IMR-90 (cell line): ENCODE measurements at regions not wholly inside any gene's neighbourhood (a gene's known extent, or its start where the extent isn't known, plus 50 kb on each side); places are given as distances from the start of the nearest gene placed in this dataset.
A peak's percentile ranks its signal among the peaks of the same experiment; 100 is the strongest.

Experiments used
- ATAC-seq: fragments of 200-7000 bp; cut with Tn5 transposase; 2 replicates; pipeline ENCODE4 v1.9.1; 2020; ENCODE audit warnings: low read depth, mild to moderate bottlenecking, moderate library complexity
- BruUV-seq: library from RNA; stranded (reverse); fragments of 400-500 nt; replicated peaks from 2 replicates; lab custom pipeline; 2021; lab: Mats Ljungman, UMichigan
- CTCF ChIA-PET: fragments of 300-600 bp; formaldehyde crosslinking; extraction: SDS; loops from one replicate; lab custom pipeline; 2021; ENCODE audit warnings: antibody characterized with exemption; lab: Yijun Ruan, JAX
- POLR2A ChIA-PET: fragments of 300-600 bp; sonication (Branson Sonifier 250); formaldehyde crosslinking; loops from one replicate; lab custom pipeline; 2022; ENCODE audit warnings: antibody characterized with exemption; ENCODE audit not compliant: unreplicated experiment; lab: Charles Lee
- DNase-seq: peaks from one replicate; pipeline ENCODE4 v3.0.0; 2013
- H2AFZ ChIP-seq: replicated peaks from 2 replicates; pipeline ENCODE3; 2013; ENCODE audit warnings: low read length, mild to moderate bottlenecking; ENCODE audit not compliant: poor library complexity
- H2AK5ac ChIP-seq: 2 replicates; pipeline ENCODE4 v1.6.1; 2013; ENCODE audit warnings: low read depth, low read length, inconsistent platforms
- H2AK9ac ChIP-seq: replicated peaks from 2 replicates; pipeline ENCODE3; 2013; ENCODE audit warnings: mild to moderate bottlenecking, low read depth, low read length, moderate library complexity; ENCODE audit not compliant: poor library complexity
- H2BK120ac ChIP-seq: 2 replicates; pipeline ENCODE4 v1.6.1; 2013; ENCODE audit warnings: low read depth, low read length, inconsistent platforms
- H2BK15ac ChIP-seq: 3 replicates; pipeline ENCODE4 v1.6.1; 2013; ENCODE audit warnings: low read depth, low read length, inconsistent platforms
- H2BK20ac ChIP-seq: 2 replicates; pipeline ENCODE4 v1.6.1; 2013; ENCODE audit warnings: low read depth, mild to moderate bottlenecking, inconsistent platforms, low read length, moderate library complexity
- H2BK5ac ChIP-seq: 2 replicates; pipeline ENCODE4 v1.6.1; 2013; ENCODE audit warnings: mild to moderate bottlenecking, low read depth, low read length, inconsistent platforms; ENCODE audit not compliant: poor library complexity, severe bottlenecking
- H3K14ac ChIP-seq: replicated peaks from 2 replicates; pipeline ENCODE4 v1.6.1; 2013; ENCODE audit warnings: low read depth, low read length, inconsistent platforms
- H3K18ac ChIP-seq: 2 replicates; pipeline ENCODE4 v1.6.1; 2013; ENCODE audit warnings: low read depth, low read length, control low read depth
- H3K23ac ChIP-seq: 2 replicates; pipeline ENCODE4 v1.6.1; 2013; ENCODE audit warnings: low read depth, low read length, inconsistent platforms
- H3K27ac ChIP-seq: 2 replicates; pipeline ENCODE4 v1.5.1; 2013; ENCODE audit warnings: mild to moderate bottlenecking, control low read depth, low read length; ENCODE audit not compliant: insufficient read depth
- H3K27me3 ChIP-seq: 2 replicates; pipeline ENCODE4 v1.6.1; 2013; ENCODE audit warnings: low read length; ENCODE audit not compliant: control insufficient read depth, insufficient read depth
- H3K36me3 ChIP-seq: 2 replicates; pipeline ENCODE4 v1.6.1; 2013; ENCODE audit warnings: low read length, mixed read lengths; ENCODE audit not compliant: control insufficient read depth, insufficient read depth
- H3K4ac ChIP-seq: 2 replicates; pipeline ENCODE4 v1.6.1; 2013; ENCODE audit warnings: low read depth, low read length, inconsistent platforms
- H3K4me1 ChIP-seq: 2 replicates; pipeline ENCODE4 v1.6.1; 2013; ENCODE audit warnings: low read length, mixed read lengths; ENCODE audit not compliant: control insufficient read depth, insufficient read depth
- H3K4me2 ChIP-seq: 2 replicates; pipeline ENCODE4 v1.6.1; 2013; ENCODE audit warnings: low read depth, mild to moderate bottlenecking, control low read depth, low read length, moderate library complexity
- H3K4me3 ChIP-seq: 2 replicates; pipeline ENCODE4 v1.5.1; 2013; ENCODE audit warnings: low read depth, mild to moderate bottlenecking, control low read depth, low read length, moderate library complexity; ENCODE audit not compliant: insufficient read depth
- H3K56ac ChIP-seq: 2 replicates; pipeline ENCODE4 v1.6.1; 2013; ENCODE audit warnings: low read length, inconsistent platforms; ENCODE audit not compliant: insufficient read depth; ENCODE audit errors: extremely low read depth
- H3K79me1 ChIP-seq, 2 experiments: 2 replicates each; pipeline ENCODE4 v1.6.1; 2013; ENCODE audit warnings: low read length in 2 of 2, inconsistent platforms in 1 of 2, low read depth in 1 of 2
- H3K9ac ChIP-seq: 2 replicates; pipeline ENCODE4 v1.6.1; 2013; ENCODE audit warnings: low read depth, low read length, control low read depth
- H3K9me1 ChIP-seq: 2 replicates; pipeline ENCODE4 v1.6.1; 2013; ENCODE audit warnings: low read length, inconsistent platforms; ENCODE audit not compliant: insufficient read depth
- H3K9me3 ChIP-seq: 2 replicates; pipeline ENCODE4 v1.6.1; 2013; ENCODE audit warnings: low read length; ENCODE audit not compliant: control insufficient read depth, insufficient read depth
- H4K20me1 ChIP-seq: 2 replicates; pipeline ENCODE4 v1.6.1; 2013; ENCODE audit warnings: low read length, inconsistent platforms; ENCODE audit not compliant: insufficient read depth
- H4K5ac ChIP-seq: 2 replicates; pipeline ENCODE4 v1.6.1; 2013; ENCODE audit warnings: mild to moderate bottlenecking, low read depth, low read length, control low read depth
- H4K8ac ChIP-seq, 2 experiments: 2 replicates each; pipeline ENCODE4 v1.6.1; 2013; ENCODE audit warnings: low read depth in 2 of 2, low read length in 2 of 2, control low read depth in 1 of 2, inconsistent platforms in 1 of 2
- H4K91ac ChIP-seq: 2 replicates; pipeline ENCODE4 v1.6.1; 2013; ENCODE audit warnings: low read depth, low read length, inconsistent platforms; ENCODE audit not compliant: insufficient read depth
- FOS ChIP-seq: fragments of 150-350 bp; IDR thresholded peaks from 2 replicates; pipeline ENCODE4 v1.6.1; 2016; ENCODE audit warnings: low read depth, low read length
- POLR2A ChIP-seq: IDR thresholded peaks from 2 replicates; pipeline ENCODE4 v1.6.1; 2012; ENCODE audit warnings: mild to moderate bottlenecking, low read depth, low read length
- RCOR1 ChIP-seq: IDR thresholded peaks from 2 replicates; pipeline ENCODE4 v1.6.1; 2012; ENCODE audit warnings: mild to moderate bottlenecking, low read length, improper control_type of control experiment; ENCODE audit not compliant: insufficient replicate concordance
- SMC3 ChIP-seq: fragments of 150-350 bp; IDR thresholded peaks from 2 replicates; pipeline ENCODE4 v1.6.1; 2016; ENCODE audit warnings: low read depth, mild to moderate bottlenecking, antibody characterized with exemption, low read length, moderate library complexity
- dilution Hi-C: fragments of 300-500 bp; cut with HindIII; formaldehyde crosslinking; loops from one replicate; pipeline ENCODE4 v1.14.3; 2018; ENCODE audit warnings: low sequenced_read_pairs; ENCODE audit not compliant: unreplicated experiment
- in situ Hi-C: fragments of 300-500 bp; cut with MboI; formaldehyde crosslinking; loops from 3 replicates; pipeline ENCODE4 v1.14.3; 2019; ENCODE audit warnings: low sequenced_read_pairs, inconsistent platforms, mixed read lengths
- intact Hi-C: fragments of 100-400 bp; cut with micrococcal nuclease; formaldehyde crosslinking; loops from 2 replicates; pipeline ENCODE4 v1.10.0; 2022
- TF ChIP-seq, protein P1 (sequence below): fragments of 150-350 bp; IDR thresholded peaks from 2 replicates; pipeline ENCODE4 v1.6.1; 2016; ENCODE audit warnings: low read depth, mild to moderate bottlenecking, low read length, moderate library complexity, borderline replicate concordance
- TF ChIP-seq, protein P2 (sequence below): fragments of 150-350 bp; IDR thresholded peaks from 2 replicates; pipeline ENCODE4 v1.6.1; 2017; ENCODE audit warnings: mild to moderate bottlenecking, antibody characterized with exemption, low read length, low read depth

DNA sequence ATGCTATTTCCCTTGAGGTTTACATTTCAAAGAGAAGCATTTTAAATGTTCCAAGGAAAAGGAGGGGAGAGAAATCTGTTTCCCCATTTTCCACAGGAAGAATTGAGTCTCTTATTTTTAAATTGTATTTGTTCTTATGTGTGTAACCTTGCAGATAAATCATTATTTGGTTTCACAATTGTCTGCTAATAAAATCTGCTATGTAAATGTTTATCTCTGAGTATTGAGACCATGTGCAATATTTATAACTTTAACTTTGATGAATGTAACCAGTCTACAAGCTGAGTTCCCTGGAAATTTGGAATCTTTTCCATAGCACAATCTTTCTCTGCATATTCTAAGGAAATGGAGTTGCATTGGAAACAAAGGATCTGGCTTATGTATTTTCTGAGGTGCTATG, 209.6 kb downstream of the PTBP2 start:
- Histone ChIP-seq H3K9me1 (0 out of 2 replicates have a peak, but pooled peaks cover 2% of the 10 kb centered on the region), H3K9ac (no peak overlapping the region), H2AFZ (no peak overlapping the region), H3K4me3 (no peak overlapping the region), H3K4me2 (no peak overlapping the region), H2AK9ac (no peak overlapping the region), H4K5ac (no peak overlapping the region), H4K91ac (no peak overlapping the region), H3K27ac (no peak overlapping the region), H3K23ac (no peak overlapping the region), H3K79me1 (no peaks in the 10 kb centered on the region), H2AK5ac (no peak overlapping the region), H3K4ac (no peak overlapping the region), H2BK15ac (no peak overlapping the region), H4K20me1 (no peaks in the 10 kb centered on the region), H3K18ac (no peak overlapping the region), H3K36me3 (no peaks in the 10 kb centered on the region), H2BK120ac (no peak overlapping the region), H4K8ac (no peak overlapping the region), H3K9me3 (no peaks in the 10 kb centered on the region), H2BK5ac (no peak overlapping the region), H3K56ac (no peak overlapping the region), H3K14ac (no peak overlapping the region), H3K27me3 (no peaks in the 10 kb centered on the region; the same call in 1 of the 2 replicates), H2BK20ac (no peak overlapping the region), H3K4me1 (peaks cover 3% of the 10 kb centered on the region)
- CTCF ChIA-PET: no interaction called here
- dilution Hi-C loops: no loop called here
- DNase-seq (peak; percentile 12), ATAC-seq (no peak; the same call in 1 of the 2 replicates)
- TF ChIP-seq SMC3 (no peak), RCOR1 (no peak), FOS (no peak), POLR2A (no peak)
- TF ChIP-seq, protein P1, sequence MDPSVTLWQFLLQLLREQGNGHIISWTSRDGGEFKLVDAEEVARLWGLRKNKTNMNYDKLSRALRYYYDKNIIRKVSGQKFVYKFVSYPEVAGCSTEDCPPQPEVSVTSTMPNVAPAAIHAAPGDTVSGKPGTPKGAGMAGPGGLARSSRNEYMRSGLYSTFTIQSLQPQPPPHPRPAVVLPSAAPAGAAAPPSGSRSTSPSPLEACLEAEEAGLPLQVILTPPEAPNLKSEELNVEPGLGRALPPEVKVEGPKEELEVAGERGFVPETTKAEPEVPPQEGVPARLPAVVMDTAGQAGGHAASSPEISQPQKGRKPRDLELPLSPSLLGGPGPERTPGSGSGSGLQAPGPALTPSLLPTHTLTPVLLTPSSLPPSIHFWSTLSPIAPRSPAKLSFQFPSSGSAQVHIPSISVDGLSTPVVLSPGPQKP: no peak
- TF ChIP-seq, protein P2, sequence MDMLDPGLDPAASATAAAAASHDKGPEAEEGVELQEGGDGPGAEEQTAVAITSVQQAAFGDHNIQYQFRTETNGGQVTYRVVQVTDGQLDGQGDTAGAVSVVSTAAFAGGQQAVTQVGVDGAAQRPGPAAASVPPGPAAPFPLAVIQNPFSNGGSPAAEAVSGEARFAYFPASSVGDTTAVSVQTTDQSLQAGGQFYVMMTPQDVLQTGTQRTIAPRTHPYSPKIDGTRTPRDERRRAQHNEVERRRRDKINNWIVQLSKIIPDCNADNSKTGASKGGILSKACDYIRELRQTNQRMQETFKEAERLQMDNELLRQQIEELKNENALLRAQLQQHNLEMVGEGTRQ: no peak
- intact Hi-C loops: no loop called here
- no TSS peak for BruUV-seq
- in situ Hi-C loops: no loop called here
- POLR2A ChIA-PET: no interaction called here
